Left ventricle myocardium inferior (tissue), 1 donor: ENCODE measurements at regions not wholly inside any gene's neighbourhood (a gene's known extent, or its start where the extent isn't known, plus 50 kb on each side); places are given as distances from the start of the nearest gene placed in this dataset.

Experiments
- DNase-seq: peaks from one replicate; pipeline ENCODE4 v3.0.0-alpha.2; 2020
- H3K27ac ChIP-seq: fragments of 200-600 bp; replicated peaks from 2 replicates; pipeline ENCODE4 v1.8.0; 2021
- H3K27me3 ChIP-seq: fragments of 200-600 bp; 2 replicates; pipeline ENCODE4 v1.8.0; 2021; ENCODE audit warnings: low read depth
- H3K36me3 ChIP-seq: fragments of 200-600 bp; 2 replicates; pipeline ENCODE4 v1.8.0; 2021
- H3K4me1 ChIP-seq: fragments of 200-600 bp; 2 replicates; pipeline ENCODE4 v1.8.0; 2021
- H3K4me3 ChIP-seq: fragments of 200-600 bp; 2 replicates; pipeline ENCODE4 v1.8.0; 2021; ENCODE audit warnings: mild to moderate bottlenecking, moderate library complexity
- H3K9me3 ChIP-seq: fragments of 200-600 bp; replicated peaks from 2 replicates; pipeline ENCODE4 v1.8.0; 2021
- intact Hi-C: fragments of 100-400 bp; cut with micrococcal nuclease; formaldehyde crosslinking; loops from one replicate; pipeline ENCODE4 v1.11.0; 2022
- TF ChIP-seq, protein P1 (sequence below): fragments of 200-600 bp; IDR thresholded peaks from 2 replicates; pipeline ENCODE4 v1.8.0; 2021; ENCODE audit warnings: antibody characterized with exemption, mild to moderate bottlenecking, borderline replicate concordance
- donor health status: DM: no; HTN: yes; CAD: no; lungs with severe emphysema.

DNA sequence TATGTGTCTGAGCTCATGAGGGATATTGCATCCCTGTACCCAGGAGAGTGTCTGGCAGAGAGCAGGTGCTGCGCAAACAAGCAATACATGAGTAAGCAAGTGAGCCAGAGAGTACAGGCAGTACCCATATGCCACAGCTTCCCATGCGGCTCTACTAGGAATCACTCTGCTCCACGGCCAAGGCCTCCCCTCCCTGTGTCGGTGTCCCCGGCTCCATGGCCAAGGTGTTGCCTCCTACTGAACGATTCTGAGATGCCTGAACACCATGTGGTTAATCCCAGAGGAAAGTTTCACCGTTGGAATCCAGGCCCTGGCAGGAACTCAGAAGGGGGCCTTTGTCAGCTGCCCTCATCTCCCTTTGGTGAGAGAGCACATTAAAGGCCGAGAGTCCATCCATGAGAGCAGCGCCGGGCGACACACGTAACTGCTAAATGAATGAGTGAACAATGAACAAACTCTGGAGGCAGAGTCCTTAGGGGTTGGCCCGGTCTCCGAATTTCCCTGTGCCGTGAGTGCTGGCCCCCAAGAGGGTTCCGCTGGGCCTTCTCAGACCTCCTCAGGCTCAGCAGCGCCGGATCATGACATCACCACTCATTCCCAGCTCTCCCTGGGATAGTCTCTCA is 136.0 kb upstream of the FAM20C start:
- TF ChIP-seq, protein P1, sequence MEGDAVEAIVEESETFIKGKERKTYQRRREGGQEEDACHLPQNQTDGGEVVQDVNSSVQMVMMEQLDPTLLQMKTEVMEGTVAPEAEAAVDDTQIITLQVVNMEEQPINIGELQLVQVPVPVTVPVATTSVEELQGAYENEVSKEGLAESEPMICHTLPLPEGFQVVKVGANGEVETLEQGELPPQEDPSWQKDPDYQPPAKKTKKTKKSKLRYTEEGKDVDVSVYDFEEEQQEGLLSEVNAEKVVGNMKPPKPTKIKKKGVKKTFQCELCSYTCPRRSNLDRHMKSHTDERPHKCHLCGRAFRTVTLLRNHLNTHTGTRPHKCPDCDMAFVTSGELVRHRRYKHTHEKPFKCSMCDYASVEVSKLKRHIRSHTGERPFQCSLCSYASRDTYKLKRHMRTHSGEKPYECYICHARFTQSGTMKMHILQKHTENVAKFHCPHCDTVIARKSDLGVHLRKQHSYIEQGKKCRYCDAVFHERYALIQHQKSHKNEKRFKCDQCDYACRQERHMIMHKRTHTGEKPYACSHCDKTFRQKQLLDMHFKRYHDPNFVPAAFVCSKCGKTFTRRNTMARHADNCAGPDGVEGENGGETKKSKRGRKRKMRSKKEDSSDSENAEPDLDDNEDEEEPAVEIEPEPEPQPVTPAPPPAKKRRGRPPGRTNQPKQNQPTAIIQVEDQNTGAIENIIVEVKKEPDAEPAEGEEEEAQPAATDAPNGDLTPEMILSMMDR, result no peak
- Histone ChIP-seq H3K4me1 (no peaks in the 10 kb centered on the region), H3K4me3 (no peak overlapping the region), H3K9me3 (peaks cover 4% of the 10 kb centered on the region), H3K27me3 (no peaks in the 10 kb centered on the region), H3K36me3 (no peaks in the 10 kb centered on the region), H3K27ac (no peak overlapping the region)
- DNase-seq, result no peak
- intact Hi-C loops, result no loop called here

DNA sequence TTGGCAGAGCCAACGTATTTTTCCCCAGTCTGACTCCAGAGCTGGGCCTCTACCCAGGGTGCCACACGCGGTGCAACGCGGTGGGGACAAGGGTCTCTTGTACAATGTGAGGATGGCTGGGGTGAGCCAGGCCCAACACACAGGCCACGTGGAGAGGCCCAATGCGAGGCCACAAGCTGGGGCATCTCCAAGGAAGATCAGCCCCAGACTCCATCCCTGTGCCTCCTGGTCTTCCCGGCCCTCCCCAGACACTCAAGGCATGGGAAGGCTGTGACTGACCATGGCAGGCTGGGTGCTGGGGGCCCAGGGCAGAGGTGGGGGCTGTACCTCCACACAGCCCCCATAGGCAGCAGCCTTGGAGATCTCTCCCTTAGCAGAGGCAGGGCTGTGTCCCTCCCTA is 135.3 kb upstream of the FAM20C start:
- intact Hi-C loops, result no loop called here
- DNase-seq, result no peak
- TF ChIP-seq, protein P1, result no peak
- Histone ChIP-seq H3K9me3 (peaks cover 4% of the 10 kb centered on the region), H3K4me1 (no peaks in the 10 kb centered on the region), H3K36me3 (no peaks in the 10 kb centered on the region), H3K27ac (no peak overlapping the region), H3K27me3 (no peaks in the 10 kb centered on the region), H3K4me3 (no peak overlapping the region)

DNA sequence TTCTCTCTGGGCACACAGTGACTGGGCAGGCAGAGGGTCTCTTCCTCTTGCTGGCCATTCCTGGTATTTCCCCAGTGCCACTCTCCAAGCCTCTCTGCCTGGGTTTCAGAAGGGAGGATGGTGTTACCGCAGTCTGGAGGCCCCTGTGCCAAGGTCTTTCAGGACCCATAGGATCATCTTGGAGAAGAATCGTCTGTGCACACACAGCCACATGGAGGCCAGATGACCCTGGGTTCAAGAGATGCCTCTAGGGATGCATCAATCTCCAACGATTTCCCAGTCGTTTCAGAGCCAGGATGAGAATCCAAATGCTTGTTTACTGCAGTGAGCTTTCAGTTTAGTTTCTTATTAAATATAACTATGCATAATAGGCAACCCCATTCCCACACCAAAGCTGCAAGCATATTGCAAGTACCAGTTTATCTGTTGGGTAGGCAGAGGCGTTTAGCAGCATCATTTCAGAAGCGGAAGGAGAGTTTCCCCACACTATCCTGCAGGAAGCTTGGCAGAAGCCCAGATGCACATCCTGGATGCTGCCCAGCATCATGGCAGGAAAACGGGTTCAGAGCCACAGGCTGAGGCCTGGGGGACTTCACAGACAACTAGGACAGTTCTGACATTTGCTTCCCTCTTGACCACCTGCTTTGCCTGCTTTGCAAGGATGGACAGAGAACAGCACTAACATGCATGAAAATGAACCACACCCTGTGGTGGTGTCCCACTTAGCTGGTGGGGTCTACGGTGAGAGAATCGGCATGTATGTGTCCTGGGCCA is 134.7 kb upstream of the FAM20C start:
- DNase-seq, result no peak
- Histone ChIP-seq H3K36me3 (no peaks in the 10 kb centered on the region), H3K4me3 (no peak overlapping the region), H3K27me3 (no peaks in the 10 kb centered on the region), H3K4me1 (no peaks in the 10 kb centered on the region), H3K9me3 (peaks cover 4% of the 10 kb centered on the region), H3K27ac (no peak overlapping the region)
- intact Hi-C loops, result no loop called here
- TF ChIP-seq, protein P1, result no peak

DNA sequence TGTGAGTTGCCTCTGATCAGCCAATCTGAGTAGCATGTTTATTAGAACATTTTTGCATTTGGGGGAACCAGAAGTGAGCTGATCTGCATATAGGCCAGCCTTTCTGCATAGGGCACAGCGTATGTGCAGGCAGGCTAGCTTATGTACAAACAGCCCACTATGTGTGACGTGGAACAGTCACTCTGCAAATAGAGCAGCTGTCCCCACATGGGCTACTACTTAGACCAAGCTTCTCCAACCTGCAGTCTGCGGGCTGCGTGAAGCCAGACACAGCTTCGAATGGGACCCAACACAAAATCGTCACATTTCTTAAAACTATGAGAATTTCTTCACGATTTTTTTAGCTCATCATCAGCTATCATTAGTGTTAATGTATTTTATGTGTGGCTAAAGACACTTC is 134.1 kb upstream of the FAM20C start:
- Histone ChIP-seq H3K4me3 (no peak overlapping the region), H3K27ac (no peak overlapping the region), H3K9me3 (peaks cover 2% of the 10 kb centered on the region), H3K4me1 (no peaks in the 10 kb centered on the region), H3K36me3 (no peaks in the 10 kb centered on the region), H3K27me3 (no peaks in the 10 kb centered on the region)
- intact Hi-C loops, result no loop called here
- TF ChIP-seq, protein P1, result no peak
- no peak for DNase-seq

DNA sequence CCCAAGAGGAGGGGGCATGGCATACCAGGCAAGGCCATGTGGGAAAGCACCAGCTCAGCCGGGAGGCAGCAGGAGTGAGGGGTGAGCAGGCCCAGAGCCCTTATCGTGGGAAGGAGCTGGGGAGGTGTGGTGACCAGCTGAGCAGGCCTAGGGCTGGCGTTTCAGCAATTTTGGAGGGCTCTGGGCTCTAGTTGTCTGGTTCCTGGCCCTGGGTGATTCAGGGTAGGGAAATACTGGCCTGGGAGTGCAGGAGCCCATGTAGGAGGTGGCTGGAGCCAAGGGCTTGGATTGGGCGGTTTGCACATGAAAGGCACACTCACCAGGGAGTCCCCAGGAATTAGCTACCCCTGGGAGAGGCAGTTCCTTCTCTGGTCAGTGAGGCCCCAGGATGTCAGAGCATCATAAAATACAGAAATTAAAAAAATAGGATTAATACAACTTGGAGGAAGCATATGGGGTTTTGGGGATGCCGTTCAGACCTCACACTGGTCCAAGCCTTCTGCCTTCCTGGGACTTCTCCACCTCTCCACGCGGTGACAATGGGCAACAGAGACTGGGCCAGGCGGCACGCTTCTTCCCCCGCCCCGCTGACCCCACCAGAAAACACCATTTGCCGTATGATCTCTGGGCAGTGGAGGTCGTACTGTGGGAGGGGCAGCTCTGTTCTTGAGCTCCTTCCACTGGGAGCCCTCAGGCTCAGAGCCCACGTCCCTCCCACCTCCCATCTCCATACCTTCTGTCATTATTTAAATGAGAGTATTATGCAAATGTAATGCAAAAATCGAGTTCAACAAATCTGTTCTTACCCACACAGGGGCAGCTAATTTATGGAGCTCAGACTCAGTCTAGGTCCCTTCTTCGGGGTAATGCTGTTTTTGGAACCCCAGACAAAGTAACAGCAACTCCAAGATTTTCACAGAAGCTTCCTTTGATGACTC is 133.0 kb upstream of the FAM20C start:
- Histone ChIP-seq H3K27ac (no peak overlapping the region), H3K36me3 (no peaks in the 10 kb centered on the region), H3K4me3 (no peak overlapping the region), H3K9me3 (no peaks in the 10 kb centered on the region), H3K4me1 (peaks cover 10% of the 10 kb centered on the region), H3K27me3 (no peaks in the 10 kb centered on the region)
- DNase-seq, result no peak
- TF ChIP-seq, protein P1, result no peak
- intact Hi-C loops, result no loop called here
